PC-3 (cell line): ENCODE measurements at regions not wholly inside any gene's neighbourhood (a gene's known extent, or its start where the extent isn't known, plus 50 kb on each side); places are given as distances from the start of the nearest gene placed in this dataset.
A peak's percentile ranks its signal among the peaks of the same experiment; 100 is the strongest.

Experiments
- ATAC-seq: fragments of 200-7000 bp; cut with Tn5 transposase; 2 replicates; pipeline ENCODE4 v1.9.1; 2020; ENCODE audit warnings: mild to moderate bottlenecking, moderate library complexity
- BruUV-seq: library from RNA; stranded (reverse); fragments of 400-500 nt; replicated peaks from 2 replicates; lab custom pipeline; 2021; lab: Mats Ljungman, UMichigan
- CTCF ChIA-PET: fragments of 300-600 bp; sonication (Branson Sonifier 250); formaldehyde crosslinking; loops from one replicate; lab custom pipeline; 2022; ENCODE audit warnings: antibody characterized with exemption; lab: Charles Lee
- POLR2A ChIA-PET: fragments of 300-600 bp; sonication (Branson Sonifier 250); formaldehyde crosslinking; loops from one replicate; lab custom pipeline; 2022; ENCODE audit warnings: antibody characterized with exemption; ENCODE audit not compliant: unreplicated experiment; lab: Charles Lee
- DNase-seq: peaks from one replicate; pipeline ENCODE4 v3.0.0-alpha.2; 2015
- H2AFZ ChIP-seq: fragments of 300-600 bp; sonication (generic); 2 replicates; pipeline ENCODE4 v1.6.0; 2016; ENCODE audit warnings: antibody characterized with exemption, low read length
- H3F3A ChIP-seq: fragments of 300-600 bp; sonication (generic); one replicate; pipeline ENCODE4 v1.6.0; 2017; ENCODE audit warnings: antibody characterized with exemption, low read length, control low read depth, mild to moderate bottlenecking; ENCODE audit not compliant: unreplicated experiment
- H3K27ac ChIP-seq: fragments of 300-600 bp; sonication (generic); 2 replicates; pipeline ENCODE4 v1.5.1; 2016; ENCODE audit warnings: mild to moderate bottlenecking, low read length
- H3K27me3 ChIP-seq: fragments of 300-600 bp; sonication (generic); 2 replicates; pipeline ENCODE4 v1.6.1; 2016; ENCODE audit warnings: low read length, mixed read lengths
- H3K36me3 ChIP-seq: fragments of 300-600 bp; sonication (generic); 2 replicates; pipeline ENCODE4 v1.6.1; 2016; ENCODE audit warnings: low read depth, mixed run types, low read length, mixed read lengths
- H3K4me1 ChIP-seq: fragments of 300-600 bp; sonication (generic); 2 replicates; pipeline ENCODE4 v1.5.1; 2016; ENCODE audit warnings: low read length; ENCODE audit not compliant: insufficient read depth
- H3K4me2 ChIP-seq: fragments of 300-600 bp; sonication (generic); 2 replicates; pipeline ENCODE4 v1.6.0; 2016; ENCODE audit warnings: low read length
- H3K4me3 ChIP-seq: fragments of 300-600 bp; sonication (generic); 2 replicates; pipeline ENCODE4 v1.5.1; 2016; ENCODE audit warnings: mild to moderate bottlenecking, low read length, mixed read lengths
- H3K79me2 ChIP-seq: fragments of 300-600 bp; sonication (generic); 2 replicates; pipeline ENCODE4 v1.6.1; 2017; ENCODE audit warnings: low read length, mixed read lengths
- H3K9ac ChIP-seq: fragments of 300-600 bp; sonication (generic); 2 replicates; pipeline ENCODE4 v1.6.0; 2016; ENCODE audit warnings: mild to moderate bottlenecking, low read length
- H3K9me2 ChIP-seq: fragments of 300-600 bp; sonication (generic); replicated peaks from 2 replicates; pipeline ENCODE4 v1.6.1; 2016; ENCODE audit warnings: mixed run types, low read length, mixed read lengths
- H3K9me3 ChIP-seq: fragments of 300-600 bp; sonication (generic); 2 replicates; pipeline ENCODE4 v1.6.1; 2016; ENCODE audit warnings: low read length, mixed read lengths
- H4K20me1 ChIP-seq: fragments of 300-600 bp; sonication (generic); 2 replicates; pipeline ENCODE4 v1.6.1; 2016; ENCODE audit warnings: low read length, mixed read lengths
- EZH2 ChIP-seq: fragments of 300-600 bp; sonication (generic); IDR thresholded peaks from one replicate; pipeline ENCODE4 v1.6.1; 2017; ENCODE audit warnings: antibody characterized with exemption, mild to moderate bottlenecking, low read length; ENCODE audit not compliant: unreplicated experiment
- EZH2phosphoT487 ChIP-seq: fragments of 300-600 bp; sonication (generic); IDR thresholded peaks from 2 replicates; pipeline ENCODE4 v1.6.1; 2018; ENCODE audit warnings: mild to moderate bottlenecking, antibody characterized with exemption, low read length, borderline replicate concordance
- intact Hi-C: fragments of 100-400 bp; cut with micrococcal nuclease; formaldehyde crosslinking; loops from 2 replicates; pipeline ENCODE4 v1.9.0; 2023
- TF ChIP-seq, protein P1 (sequence below): fragments of 300-600 bp; sonication (generic); conservative IDR thresholded peaks from 2 replicates; pipeline ENCODE4 v1.5.1; 2017; ENCODE audit warnings: antibody characterized with exemption, low read depth, mild to moderate bottlenecking, low read length

DNA sequence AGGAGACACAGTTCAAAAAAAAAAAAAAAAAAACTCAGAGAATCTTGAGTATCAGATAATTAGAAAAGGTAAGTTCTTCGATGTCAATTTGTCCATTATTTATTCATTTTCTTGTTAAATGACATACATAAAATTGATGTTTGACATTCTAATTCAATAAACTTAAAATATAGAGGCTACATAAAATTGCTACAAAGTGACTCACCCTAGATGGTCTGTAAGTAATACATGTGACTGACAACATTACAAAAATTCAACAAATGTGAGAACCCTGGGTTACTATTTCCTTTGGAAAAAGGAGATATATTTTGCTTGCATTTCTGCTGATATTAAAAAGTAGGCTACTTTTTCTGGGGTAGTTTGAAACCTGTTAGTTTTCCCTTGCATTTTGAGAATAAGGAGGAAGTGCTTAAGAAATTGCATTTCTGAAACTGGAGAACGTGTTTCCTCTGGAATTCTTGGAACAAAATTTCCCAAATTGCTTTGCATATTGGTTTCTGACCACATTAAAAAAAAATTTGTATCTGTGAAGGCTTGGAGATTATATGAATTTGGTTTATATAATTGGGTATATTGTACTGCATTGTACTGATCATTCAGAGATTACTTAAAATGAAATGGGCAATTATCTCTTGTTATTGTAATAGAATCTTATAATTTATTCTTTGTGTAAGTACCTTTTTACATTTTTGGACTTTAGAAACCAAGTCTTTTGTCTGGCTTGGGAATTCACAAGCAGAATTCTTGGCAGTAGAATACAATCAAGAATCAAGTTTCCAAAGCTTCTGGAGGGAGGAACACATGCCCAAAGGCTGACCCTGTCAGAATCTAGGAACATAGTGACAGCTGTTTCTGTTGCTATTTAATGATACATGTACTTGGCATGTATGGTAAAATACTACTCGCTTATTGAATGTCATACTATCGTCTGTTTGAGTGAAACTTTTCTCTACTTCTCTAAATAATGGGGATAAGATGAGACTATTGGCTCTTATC lies 106.1 kb downstream of the DSEL start:
- Histone ChIP-seq H3K79me2 (no peaks in the 10 kb centered on the region), H2AFZ (no peak overlapping the region), H3K4me3 (no peak overlapping the region), H3K9me3 (no peaks in the 10 kb centered on the region), H3K27ac (no peak overlapping the region), H3K9ac (no peak overlapping the region), H3K4me2 (no peak overlapping the region), H3K36me3 (no peaks in the 10 kb centered on the region), H3K4me1 (peaks cover 4% of the 10 kb centered on the region; the same call in 1 of the 2 replicates), H3K27me3 (no peaks in the 10 kb centered on the region), H4K20me1 (no peaks in the 10 kb centered on the region), H3F3A (no peaks in the 10 kb centered on the region), H3K9me2 (no peaks in the 10 kb centered on the region)
- no TSS peak for BruUV-seq
- 0 out of 2 replicates have a peak, but pooled peaks have one; percentile 27 for ATAC-seq
- ChIA-PET CTCF (no interaction called here), POLR2A (no interaction called here)
- DNase-seq = no peak
- TF ChIP-seq EZH2 = no peak
- TF ChIP-seq, protein P1, sequence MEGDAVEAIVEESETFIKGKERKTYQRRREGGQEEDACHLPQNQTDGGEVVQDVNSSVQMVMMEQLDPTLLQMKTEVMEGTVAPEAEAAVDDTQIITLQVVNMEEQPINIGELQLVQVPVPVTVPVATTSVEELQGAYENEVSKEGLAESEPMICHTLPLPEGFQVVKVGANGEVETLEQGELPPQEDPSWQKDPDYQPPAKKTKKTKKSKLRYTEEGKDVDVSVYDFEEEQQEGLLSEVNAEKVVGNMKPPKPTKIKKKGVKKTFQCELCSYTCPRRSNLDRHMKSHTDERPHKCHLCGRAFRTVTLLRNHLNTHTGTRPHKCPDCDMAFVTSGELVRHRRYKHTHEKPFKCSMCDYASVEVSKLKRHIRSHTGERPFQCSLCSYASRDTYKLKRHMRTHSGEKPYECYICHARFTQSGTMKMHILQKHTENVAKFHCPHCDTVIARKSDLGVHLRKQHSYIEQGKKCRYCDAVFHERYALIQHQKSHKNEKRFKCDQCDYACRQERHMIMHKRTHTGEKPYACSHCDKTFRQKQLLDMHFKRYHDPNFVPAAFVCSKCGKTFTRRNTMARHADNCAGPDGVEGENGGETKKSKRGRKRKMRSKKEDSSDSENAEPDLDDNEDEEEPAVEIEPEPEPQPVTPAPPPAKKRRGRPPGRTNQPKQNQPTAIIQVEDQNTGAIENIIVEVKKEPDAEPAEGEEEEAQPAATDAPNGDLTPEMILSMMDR = no peak
- TF ChIP-seq EZH2phosphoT487 = no peak
- intact Hi-C loops = no loop called here

DNA sequence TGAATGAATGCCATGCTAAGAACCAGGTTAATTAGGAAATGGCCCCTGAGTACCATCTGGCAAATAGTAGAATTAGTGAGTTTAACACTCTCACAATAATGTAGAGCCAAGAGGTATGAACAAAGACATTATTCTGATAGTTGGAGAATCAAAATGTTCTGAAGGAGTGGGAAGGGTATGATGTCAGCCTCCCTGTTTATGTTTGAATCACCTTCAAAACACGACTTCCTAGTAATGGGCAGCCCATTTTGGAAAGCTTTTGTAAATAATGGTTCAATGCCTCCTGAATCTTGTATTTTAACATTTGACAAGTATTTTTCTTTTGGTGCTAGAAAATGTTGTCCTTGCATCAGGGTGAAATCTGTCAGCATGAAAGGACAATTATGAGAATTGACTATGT lies 108.3 kb downstream of the DSEL start:
- no TSS peak for BruUV-seq
- Histone ChIP-seq H3K9me3 (no peaks in the 10 kb centered on the region), H3K9me2 (no peaks in the 10 kb centered on the region), H3K4me2 (no peak overlapping the region), H3K9ac (no peak overlapping the region), H3K36me3 (no peaks in the 10 kb centered on the region), H3K27ac (no peak overlapping the region), H3K4me1 (peaks cover 4% of the 10 kb centered on the region; the same call in 1 of the 2 replicates), H3K4me3 (no peak overlapping the region), H3F3A (no peaks in the 10 kb centered on the region), H3K27me3 (no peaks in the 10 kb centered on the region), H4K20me1 (no peaks in the 10 kb centered on the region), H2AFZ (no peak overlapping the region), H3K79me2 (no peaks in the 10 kb centered on the region)
- TF ChIP-seq EZH2 = no peak
- TF ChIP-seq EZH2phosphoT487 = no peak
- TF ChIP-seq, protein P1 = no peak
- DNase-seq (no peak), ATAC-seq (no peak)
- intact Hi-C loops = no loop called here
- ChIA-PET POLR2A (no interaction called here), CTCF (no interaction called here)

DNA sequence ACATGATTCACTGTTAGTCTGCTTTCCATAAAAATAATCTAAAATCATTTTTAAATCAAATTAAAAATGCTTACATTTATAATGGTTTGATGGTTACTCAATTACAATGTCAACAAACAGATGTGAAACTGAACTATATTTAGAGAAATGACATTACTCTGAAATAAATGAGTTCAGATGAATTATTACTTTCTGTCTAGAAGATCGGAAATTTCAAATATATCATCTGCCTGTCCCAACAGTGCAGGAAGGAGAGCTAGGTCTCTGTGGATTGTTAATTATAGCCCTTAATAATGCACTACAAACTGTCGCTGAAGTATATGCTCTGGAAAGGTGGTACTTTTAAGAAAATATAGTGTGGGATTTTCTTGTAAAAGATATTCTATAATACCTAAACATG lies 109.8 kb downstream of the DSEL start:
- ChIA-PET CTCF (no interaction called here), POLR2A (interaction anchor here (0.6 kb wide), 1 partner anchor 1539 kb away, joined by 3 read pairs; no protein-coding TSS in a partner anchor)
- no peak for DNase-seq
- Histone ChIP-seq H3K4me3 (no peak overlapping the region), H3K4me1 (peaks cover 9% of the 10 kb centered on the region), H3K79me2 (no peaks in the 10 kb centered on the region), H2AFZ (no peak overlapping the region), H3K4me2 (no peak overlapping the region), H3K27me3 (no peaks in the 10 kb centered on the region), H3K27ac (no peak overlapping the region), H3F3A (no peaks in the 10 kb centered on the region), H3K36me3 (no peaks in the 10 kb centered on the region), H3K9me3 (no peaks in the 10 kb centered on the region), H3K9me2 (no peaks in the 10 kb centered on the region), H3K9ac (no peak overlapping the region), H4K20me1 (no peaks in the 10 kb centered on the region)
- TF ChIP-seq EZH2phosphoT487 (no peak), EZH2 (no peak)
- TF ChIP-seq, protein P1 = no peak
- intact Hi-C loops = no loop called here
- no peak for ATAC-seq
- no TSS peak for BruUV-seq
